ENCODE measurements at regions not wholly inside any gene's neighbourhood (a gene's known extent, or its start where the extent isn't known, plus 50 kb on each side); places are given as distances from the start of the nearest gene placed in this dataset.

GRCh38 chr6:54008589-54008988, 102.7 kb upstream of the MLIP start:
- TF ChIP-seq, protein P1, sequence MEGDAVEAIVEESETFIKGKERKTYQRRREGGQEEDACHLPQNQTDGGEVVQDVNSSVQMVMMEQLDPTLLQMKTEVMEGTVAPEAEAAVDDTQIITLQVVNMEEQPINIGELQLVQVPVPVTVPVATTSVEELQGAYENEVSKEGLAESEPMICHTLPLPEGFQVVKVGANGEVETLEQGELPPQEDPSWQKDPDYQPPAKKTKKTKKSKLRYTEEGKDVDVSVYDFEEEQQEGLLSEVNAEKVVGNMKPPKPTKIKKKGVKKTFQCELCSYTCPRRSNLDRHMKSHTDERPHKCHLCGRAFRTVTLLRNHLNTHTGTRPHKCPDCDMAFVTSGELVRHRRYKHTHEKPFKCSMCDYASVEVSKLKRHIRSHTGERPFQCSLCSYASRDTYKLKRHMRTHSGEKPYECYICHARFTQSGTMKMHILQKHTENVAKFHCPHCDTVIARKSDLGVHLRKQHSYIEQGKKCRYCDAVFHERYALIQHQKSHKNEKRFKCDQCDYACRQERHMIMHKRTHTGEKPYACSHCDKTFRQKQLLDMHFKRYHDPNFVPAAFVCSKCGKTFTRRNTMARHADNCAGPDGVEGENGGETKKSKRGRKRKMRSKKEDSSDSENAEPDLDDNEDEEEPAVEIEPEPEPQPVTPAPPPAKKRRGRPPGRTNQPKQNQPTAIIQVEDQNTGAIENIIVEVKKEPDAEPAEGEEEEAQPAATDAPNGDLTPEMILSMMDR (conservative IDR thresholded peaks at IDR 0.05; ENCODE audit: low read length): no peak
- no peak for TF ChIP-seq EZH2phosphoT487 (IDR thresholded peaks at IDR 0.05; ENCODE audit: borderline replicate concordance)

Data from Loucy (cell line).